K562 (cell line): ENCODE measurements at regions not wholly inside any gene's neighbourhood (a gene's known extent, or its start where the extent isn't known, plus 50 kb on each side); places are given as distances from the start of the nearest gene placed in this dataset.

ENCODE experiments used
- ATAC-seq: fragments of 200-7000 bp; cut with Tn5 transposase; 3 replicates; pipeline ENCODE4 v1.9.1; 2020; ENCODE audit warnings: moderate library complexity
- BruUV-seq: library from RNA; stranded (reverse); fragments of 400-500 nt; replicated peaks from 2 replicates; lab custom pipeline; 2021; lab: Mats Ljungman, UMichigan
- CTCF ChIA-PET: fragments of 300-600 bp; formaldehyde crosslinking; extraction: SDS; loops from one replicate; lab custom pipeline; 2021; ENCODE audit warnings: low intra/inter-chr PET ratio; lab: Yijun Ruan, JAX
- POLR2A ChIA-PET: fragments of 300-600, 350-650 bp; sonication (Branson Sonifier 250); formaldehyde crosslinking; extraction: SDS; loops from one replicate; lab custom pipeline; 2021; ENCODE audit warnings: antibody characterized with exemption, inconsistent platforms; lab: Yijun Ruan, JAX
- DNase-seq, 4 experiments: peaks; one replicate each; pipeline versions ENCODE4 v3.0.0 to v3.0.0-alpha.2; 2011 to 2018; ENCODE audit warnings: low spot score in 3 of 4, mixed read lengths in 3 of 4; ENCODE audit errors: extremely low read depth in 1 of 4
- FAIRE-seq: peaks from 2 replicates; lab custom pipeline; 2011; peaks lifted over from hg19 to GRCh38; lab: Jason Lieb, UNC
- H2AFZ ChIP-seq: 2 replicates; pipeline ENCODE4 v1.6.0; 2011; ENCODE audit warnings: low read depth, low read length, control low read depth, inconsistent platforms
- H3K27ac ChIP-seq: fragments of 200-600 bp; 3 replicates; pipeline ENCODE4 v1.8.0; 2011; ENCODE audit warnings: low read depth, mild to moderate bottlenecking, control low read depth, inconsistent platforms, low read length, moderate library complexity, mixed read lengths; ENCODE audit errors: extremely low read depth
- H3K27me3 ChIP-seq, 2 experiments: fragments of 300-600 bp in 1 of 2; 2 replicates in 1 of 2; 3 replicates in 1 of 2; pipeline versions ENCODE4 v1.6.0 to v1.8.0; 2011; ENCODE audit warnings: inconsistent platforms in 2 of 2, low read length in 2 of 2, mild to moderate bottlenecking in 1 of 2, mixed read lengths in 1 of 2, moderate library complexity in 1 of 2; ENCODE audit not compliant: control insufficient read depth in 2 of 2, insufficient read depth in 2 of 2
- H3K36me3 ChIP-seq: fragments of 300-600 bp; 3 replicates; pipeline ENCODE4 v1.8.0; 2011; ENCODE audit warnings: mild to moderate bottlenecking, low read length, inconsistent platforms; ENCODE audit not compliant: control insufficient read depth, insufficient read depth
- H3K4me1 ChIP-seq, 2 experiments: fragments of 200-600 bp in 1 of 2; replicated peaks in 1 of 2; 2 replicates in 1 of 2; 3 replicates in 1 of 2; pipeline versions ENCODE4 v1.5.1 to v1.8.0; 2011; ENCODE audit warnings: inconsistent platforms in 2 of 2, low read length in 2 of 2, mild to moderate bottlenecking in 1 of 2, mixed read lengths in 1 of 2, moderate library complexity in 1 of 2; ENCODE audit not compliant: control insufficient read depth in 2 of 2, insufficient read depth in 2 of 2
- H3K4me2 ChIP-seq: 2 replicates; pipeline ENCODE4 v1.6.1; 2011; ENCODE audit warnings: low read length, control low read depth, inconsistent platforms, mixed read lengths; ENCODE audit not compliant: insufficient read depth
- H3K4me3 ChIP-seq: fragments of 200-600 bp; sonication (generic), shearing (Covaris generic); 2 replicates; pipeline ENCODE4 v1.5.1; 2016; ENCODE audit warnings: control low read depth, inconsistent platforms
- H3K79me2 ChIP-seq: fragments of 200-600 bp; 3 replicates; pipeline ENCODE4 v1.8.0; 2011; ENCODE audit warnings: low read length, inconsistent platforms; ENCODE audit not compliant: control insufficient read depth, insufficient read depth
- H3K9ac ChIP-seq, 2 experiments: 2 replicates each; pipeline versions ENCODE4 v1.6.0 to v1.6.1; 2011; ENCODE audit warnings: low read depth in 2 of 2, low read length in 2 of 2, control low read depth in 1 of 2, inconsistent platforms in 1 of 2, mild to moderate bottlenecking in 1 of 2, mixed read lengths in 1 of 2; ENCODE audit not compliant: insufficient read depth in 1 of 2
- H3K9me1 ChIP-seq: one replicate; pipeline ENCODE4 v1.6.0; 2011; ENCODE audit warnings: inconsistent platforms, mild to moderate bottlenecking, low read length, moderate library complexity; ENCODE audit not compliant: control insufficient read depth, insufficient read depth
- H3K9me3 ChIP-seq: replicated peaks from 2 replicates; pipeline ENCODE4 v1.5.1; 2011; ENCODE audit warnings: low read depth, low read length, inconsistent platforms; ENCODE audit not compliant: control insufficient read depth, insufficient read depth
- H4K20me1 ChIP-seq: replicated peaks from 2 replicates; pipeline ENCODE4 v1.6.1; 2011; ENCODE audit warnings: low read length, inconsistent platforms, mixed read lengths; ENCODE audit not compliant: control insufficient read depth, insufficient read depth
- DMBX1 ChIP-seq: fragments of 250-450 bp; sonication (Bioruptor Pico); IDR thresholded peaks from 2 replicates; pipeline ENCODE4 v1.8.0; 2022; ENCODE audit warnings: inconsistent platforms, mild to moderate bottlenecking, moderate library complexity, borderline replicate concordance
- EP400 ChIP-seq: fragments of 450-650 bp; IDR thresholded peaks from 2 replicates; pipeline ENCODE4 v1.6.1; 2017; ENCODE audit warnings: antibody characterized with exemption, mild to moderate bottlenecking, moderate library complexity
- FIP1L1 ChIP-seq: fragments of 200-400 bp; formaldehyde crosslinking; IDR thresholded peaks from 2 replicates; pipeline ENCODE4 v1.6.1; 2018; ENCODE audit warnings: mild to moderate bottlenecking, low read depth, low read length; ENCODE audit not compliant: poor library complexity, severe bottlenecking
- KDM1A ChIP-seq, 2 experiments: fragments of 450-650 bp; IDR thresholded peaks; 2 replicates each; pipeline ENCODE4 v1.6.1; 2016; ENCODE audit warnings: mild to moderate bottlenecking in 2 of 2
- NFRKB ChIP-seq: fragments of 450-650 bp; IDR thresholded peaks from 2 replicates; pipeline ENCODE4 v1.6.1; 2016; ENCODE audit warnings: low read depth
- PPARD ChIP-seq: fragments of 250-450 bp; sonication (Bioruptor Pico); IDR thresholded peaks from 2 replicates; pipeline ENCODE4 v1.8.0; 2022; ENCODE audit warnings: inconsistent platforms, mild to moderate bottlenecking, moderate library complexity
- PURB ChIP-seq: sonication (generic); formaldehyde crosslinking; IDR thresholded peaks from 2 replicates; pipeline ENCODE4 v1.9.0; 2021; ENCODE audit warnings: low read depth, mild to moderate bottlenecking, missing genetic modification reagents
- TCF7 ChIP-seq: sonication (generic); IDR thresholded peaks from 2 replicates; pipeline ENCODE4 v1.6.1; 2016; ENCODE audit warnings: antibody characterized with exemption, borderline replicate concordance
- ZNF165 ChIP-seq: fragments of 250-450 bp; sonication (Bioruptor Pico); IDR thresholded peaks from 2 replicates; pipeline ENCODE4 v1.4.0; 2020; ENCODE audit warnings: borderline replicate concordance
- WGBS: fragments of 100-300 bp; shearing (Covaris generic); methylation state at CpG from one replicate; pipeline ENCODE4 v1.1.6; 2016; ENCODE audit warnings: low coverage, mixed read lengths; ENCODE audit not compliant: insufficient coverage; ENCODE audit errors: missing lambda C conversion rate; 5-methylcytosine and 5-hydroxymethylcytosine counted together
- in situ Hi-C: fragments of 300-500 bp; cut with MboI; formaldehyde crosslinking; loops from 4 replicates; pipeline ENCODE4 v1.15.0; 2018; ENCODE audit warnings: inconsistent platforms, mixed read lengths
- intact Hi-C: fragments of 100-400 bp; cut with micrococcal nuclease; formaldehyde crosslinking; loops from 2 replicates; pipeline ENCODE4 v1.14.2; 2022

DNA sequence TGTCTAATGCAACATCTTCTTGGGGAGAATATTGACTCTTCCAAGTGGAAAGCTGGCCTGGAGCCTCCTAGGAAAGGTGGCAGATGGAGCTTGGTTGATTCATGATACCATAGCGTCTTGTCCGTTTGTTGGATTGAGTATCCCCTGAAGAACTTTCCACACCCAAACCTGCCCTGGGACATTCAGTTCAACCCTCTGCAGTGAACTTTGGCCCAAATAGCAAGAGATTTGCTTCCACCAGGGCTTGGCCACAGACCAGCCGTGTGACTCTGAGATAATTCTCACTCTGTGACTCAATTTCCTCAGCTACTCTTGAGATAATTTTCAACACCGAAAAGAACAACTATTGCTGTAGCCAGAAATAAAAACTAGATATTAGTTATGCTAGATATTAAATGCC lies 108.0 kb upstream of the RAD23B start:
- in situ Hi-C loops (no loop called here), intact Hi-C loops (no loop called here)
- no peak overlapping the region for H3K4me3 ChIP-seq
- BruUV-seq: no TSS peak
- no peaks in the 10 kb centered on the region for H4K20me1 ChIP-seq
- ATAC-seq (no peak), DNase-seq (no peak), FAIRE-seq (no peak)
- no peak overlapping the region for H2AFZ ChIP-seq
- H3K9ac ChIP-seq: no peak overlapping the region
- no peaks in the 10 kb centered on the region for H3K9me3 ChIP-seq
- ChIA-PET POLR2A (interaction anchor here (0.5 kb wide), 1 partner anchor 108 kb away, joined by 4 read pairs; the partner anchor contains the start of gene RAD23B), CTCF (no interaction called here)
- H3K79me2 ChIP-seq: no peaks in the 10 kb centered on the region
- no peak overlapping the region for H3K27ac ChIP-seq
- H3K9me1 ChIP-seq: no peaks in the 10 kb centered on the region
- TF ChIP-seq DMBX1 (CRISPR knock-in tag): no peak
- TF ChIP-seq KDM1A (IDR thresholded peaks at IDR 0.05): no peak
- no peaks in the 10 kb centered on the region for H3K36me3 ChIP-seq
- no peak overlapping the region for H3K4me2 ChIP-seq
- no peaks in the 10 kb centered on the region for H3K4me1 ChIP-seq
- 2% methylated on average over 4 of the region's 4 CpGs for WGBS
- peaks cover 0 to 15% of the 10 kb centered on the region in 2 experiments; a peak in 3 of 5 replicates for H3K27me3 ChIP-seq

DNA sequence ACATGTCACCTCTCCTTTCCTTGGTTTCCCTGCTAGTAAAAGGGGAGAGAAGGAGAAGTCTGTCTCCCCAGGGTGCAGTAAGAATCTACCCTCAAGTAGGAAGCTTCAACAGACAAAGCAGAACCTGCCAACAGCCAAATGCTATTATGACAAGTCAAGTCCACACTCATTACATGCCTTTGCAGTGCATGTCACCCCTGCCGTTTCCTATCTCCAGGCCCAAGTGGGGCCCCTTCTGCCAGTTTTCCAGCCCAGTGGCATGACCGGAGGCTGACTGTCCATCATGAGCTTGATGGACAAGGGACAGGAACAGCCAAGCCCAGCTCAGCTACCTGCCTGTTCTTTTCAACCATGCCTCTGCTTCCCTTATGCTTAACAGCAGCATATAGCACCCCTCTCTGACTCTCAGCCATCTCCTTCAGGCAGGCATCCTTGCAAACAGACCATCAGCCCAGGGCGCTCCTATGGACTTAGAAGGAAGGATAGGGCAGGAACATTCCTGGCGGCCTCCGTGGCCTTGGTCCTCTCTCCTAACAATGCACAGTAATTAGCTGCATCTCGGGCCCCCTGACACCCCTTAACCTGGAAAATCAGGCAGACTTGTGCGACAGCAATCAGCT lies 107.2 kb upstream of the RAD23B start:
- Histone ChIP-seq H3K36me3 (no peaks in the 10 kb centered on the region), H3K9me1 (no peaks in the 10 kb centered on the region), H3K4me2 (no peak overlapping the region), H3K27ac (no peak overlapping the region), H3K27me3 (peaks cover 0 to 15% of the 10 kb centered on the region in 2 experiments; a peak in 3 of 5 replicates), H3K9ac (no peak overlapping the region), H2AFZ (no peak overlapping the region), H3K9me3 (no peaks in the 10 kb centered on the region), H3K4me1 (no peaks in the 10 kb centered on the region), H3K4me3 (no peak overlapping the region), H3K79me2 (no peaks in the 10 kb centered on the region), H4K20me1 (no peaks in the 10 kb centered on the region)
- in situ Hi-C loops: no loop called here
- 0% methylated on average over 7 of the region's 7 CpGs for WGBS
- BruUV-seq: no TSS peak
- DNase-seq: no peak
- intact Hi-C loops: no loop called here
- ATAC-seq: no peak
- FAIRE-seq: no peak
- TF ChIP-seq NFRKB (no peak), ZNF165 (no peak), PURB (CRISPR knock-in tag) (no peak), PPARD (no peak), EP400 (no peak), FIP1L1 (no peak), TCF7 (no peak)
- ChIA-PET CTCF (no interaction called here), POLR2A (no interaction called here)
